ENCODE measurements at regions not wholly inside any gene's neighbourhood (a gene's known extent, or its start where the extent isn't known, plus 50 kb on each side); places are given as distances from the start of the nearest gene placed in this dataset.
"Not testable (repeated sequence)": the region's sequence is repeated elsewhere in the genome, so short reads cannot be mapped to it uniquely, and the experiment has no call there.

GRCh38 chr15:31178705-31179104 is 77.2 kb upstream of the TRPM1 start:
- no peak for DNase-seq (ENCODE audit: low read depth, low spot score)

DNA sequence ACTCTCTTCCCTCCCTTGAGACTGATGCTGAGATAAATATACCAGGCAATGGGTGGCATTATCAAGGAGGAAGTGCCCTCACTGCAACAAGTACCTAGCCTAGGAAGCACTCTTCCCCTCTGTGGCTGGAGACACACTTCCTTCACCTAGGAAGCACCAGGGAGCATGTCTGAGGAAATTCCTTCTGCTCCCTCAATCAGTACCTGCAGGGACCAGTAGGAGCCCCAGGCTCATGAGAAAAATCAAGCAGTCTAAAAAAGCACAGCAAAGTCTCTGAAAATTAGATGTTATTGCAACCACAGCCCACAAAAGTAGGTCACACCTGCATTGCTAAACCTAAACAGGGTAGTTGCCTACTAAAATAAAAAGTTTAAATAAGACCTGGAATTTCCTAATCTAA is 78.2 kb upstream of the TRPM1 start:
- no peak for DNase-seq (ENCODE audit: low read depth, low spot score)

GRCh38 chr15:31193291-31193690 is 91.8 kb upstream of the TRPM1 start:
- DNase-seq (ENCODE audit: low read depth, low spot score): no peak

GRCh38 chr15:31195871-31196270 is 94.3 kb upstream of the TRPM1 start:
- DNase-seq (ENCODE audit: low read depth, low spot score): no peak

GRCh38 chr15:31197497-31198414 is 96.2 kb upstream of the TRPM1 start:
- no peak for DNase-seq (ENCODE audit: low read depth, low spot score)

- no peak for DNase-seq (ENCODE audit: low read depth, low spot score)
Observed at GRCh38 chr15:31200735-31201151, 99.2 kb upstream of the TRPM1 start.

- no peak for DNase-seq (ENCODE audit: low read depth, low spot score)
Observed at GRCh38 chr15:31202953-31203352, 101.4 kb upstream of the TRPM1 start.

DNA sequence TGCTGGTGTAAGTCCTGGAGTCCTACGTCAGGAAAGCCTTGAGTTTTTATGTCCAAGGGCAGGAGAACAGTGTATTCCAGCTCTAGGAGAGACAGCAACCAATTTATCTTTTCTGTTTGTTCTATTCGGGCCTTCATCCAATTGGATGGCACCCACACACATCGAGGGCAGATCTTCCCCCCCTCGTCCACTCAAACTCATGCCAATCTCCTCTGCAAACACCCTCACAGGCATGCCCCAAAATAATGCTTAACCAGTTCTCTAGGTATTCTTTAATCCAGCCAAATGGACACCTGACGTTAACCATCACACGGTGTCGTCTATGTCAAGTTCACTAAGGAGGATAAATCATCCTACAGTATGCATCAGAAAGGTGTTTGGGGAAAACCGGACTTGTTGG is 102.5 kb upstream of the TRPM1 start:
- DNase-seq (ENCODE audit: low read depth, low spot score): no peak

- no peak for DNase-seq (ENCODE audit: low read depth, low spot score)
Observed at GRCh38 chr15:31206386-31207181, 105.1 kb upstream of the TRPM1 start.

DNA sequence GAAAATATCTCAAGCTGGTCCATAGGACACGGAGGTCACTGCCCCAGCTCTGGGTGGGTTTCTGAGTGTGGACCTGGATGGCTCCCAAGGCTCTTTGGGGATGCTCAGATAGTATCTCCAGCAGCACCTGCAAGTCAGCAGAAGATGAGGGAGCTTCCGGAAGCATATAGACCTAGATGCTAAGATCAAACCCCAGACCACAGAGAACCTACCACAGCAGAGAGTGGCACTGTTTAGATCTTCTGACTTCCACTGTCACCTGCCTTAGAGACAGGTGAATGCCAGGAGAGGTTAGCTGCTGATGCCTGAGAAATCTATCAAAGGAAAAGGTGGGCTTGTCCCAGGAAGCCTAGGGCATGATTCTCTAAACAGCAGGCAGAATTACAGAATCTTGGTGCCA is 105.7 kb upstream of the TRPM1 start:
- no peak for DNase-seq (ENCODE audit: low read depth, low spot score)

DNA sequence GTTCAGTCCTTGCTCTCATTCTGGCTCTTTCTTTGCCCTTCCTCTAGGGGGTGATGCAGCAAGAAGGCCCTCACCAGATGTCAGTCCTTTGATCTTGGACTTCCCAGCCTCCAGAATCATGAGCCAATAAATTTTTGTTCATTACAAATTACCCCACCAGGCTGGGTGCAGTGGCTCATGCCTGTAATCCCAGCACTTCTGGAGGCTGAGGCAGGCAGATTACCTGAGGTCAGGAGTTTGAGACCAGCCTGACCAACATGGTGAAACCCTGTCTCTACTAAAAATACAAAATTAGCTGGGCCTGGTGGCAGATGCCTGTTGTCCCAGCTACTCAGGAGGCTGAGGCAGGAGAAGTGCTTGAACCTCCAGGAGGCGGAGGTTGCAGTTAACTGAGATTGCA is 106.3 kb upstream of the TRPM1 start:
- not testable (repeated sequence) for DNase-seq (ENCODE audit: low read depth, low spot score)

DNA sequence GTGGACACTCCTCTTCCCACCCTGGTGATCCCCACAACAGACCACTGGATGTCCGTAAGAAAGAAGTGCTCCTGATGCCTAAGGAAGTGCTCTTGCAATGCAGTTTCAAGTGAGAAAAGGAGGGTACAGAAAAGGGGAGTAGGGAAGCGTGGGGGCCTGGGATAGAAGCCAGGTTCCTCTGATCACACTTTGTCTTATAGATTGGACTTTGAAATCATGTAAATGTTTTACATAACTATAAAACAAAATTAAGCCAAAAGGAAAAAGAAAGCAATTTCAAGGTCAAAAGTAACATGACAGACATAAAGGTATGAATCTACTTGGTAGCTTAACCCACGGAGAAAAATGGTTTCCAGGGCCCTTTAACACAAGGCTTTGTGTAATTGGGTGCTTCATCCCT is 107.3 kb upstream of the TRPM1 start:
- DNase-seq (ENCODE audit: low read depth, low spot score): no peak

- DNase-seq (ENCODE audit: low read depth, low spot score): no peak
Observed at GRCh38 chr15:31211353-31211752, 109.8 kb upstream of the TRPM1 start.

DNA sequence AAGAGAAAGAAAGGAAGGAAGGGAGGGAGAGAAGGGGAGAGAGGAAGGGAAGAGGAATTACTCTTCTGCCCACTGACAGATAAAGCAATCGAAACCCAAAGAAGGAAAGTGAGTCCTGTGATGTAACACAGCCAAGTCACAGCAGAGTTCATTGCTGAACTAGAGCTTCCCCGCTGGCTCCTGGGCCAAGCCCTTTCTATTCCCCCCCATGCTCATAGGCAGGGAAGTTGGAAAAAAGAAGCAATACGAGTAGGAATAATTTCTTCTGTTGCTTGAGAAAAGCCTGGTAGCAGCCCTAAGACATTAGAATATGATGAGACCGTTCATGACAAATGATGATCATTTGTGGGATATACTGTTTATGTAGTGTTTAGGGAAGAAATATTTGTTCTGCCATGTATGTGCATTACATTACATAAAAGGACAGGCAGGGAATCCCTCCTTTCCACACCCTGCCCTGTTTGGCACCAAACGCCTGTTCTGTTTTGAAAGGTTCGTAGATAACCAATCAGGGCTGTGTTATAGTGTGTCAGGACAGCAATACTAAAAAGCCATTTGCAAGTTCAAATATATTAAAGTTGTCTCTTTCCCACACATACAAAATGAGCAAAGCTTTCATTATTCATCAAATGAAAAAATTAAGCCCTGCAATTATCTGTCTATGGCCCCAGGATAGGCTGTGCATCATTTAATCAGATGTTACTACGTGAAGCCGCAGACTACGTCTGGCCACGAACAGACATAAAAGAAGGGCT is 111.0 kb upstream of the TRPM1 start:
- DNase-seq (ENCODE audit: low read depth, low spot score): no peak

DNA sequence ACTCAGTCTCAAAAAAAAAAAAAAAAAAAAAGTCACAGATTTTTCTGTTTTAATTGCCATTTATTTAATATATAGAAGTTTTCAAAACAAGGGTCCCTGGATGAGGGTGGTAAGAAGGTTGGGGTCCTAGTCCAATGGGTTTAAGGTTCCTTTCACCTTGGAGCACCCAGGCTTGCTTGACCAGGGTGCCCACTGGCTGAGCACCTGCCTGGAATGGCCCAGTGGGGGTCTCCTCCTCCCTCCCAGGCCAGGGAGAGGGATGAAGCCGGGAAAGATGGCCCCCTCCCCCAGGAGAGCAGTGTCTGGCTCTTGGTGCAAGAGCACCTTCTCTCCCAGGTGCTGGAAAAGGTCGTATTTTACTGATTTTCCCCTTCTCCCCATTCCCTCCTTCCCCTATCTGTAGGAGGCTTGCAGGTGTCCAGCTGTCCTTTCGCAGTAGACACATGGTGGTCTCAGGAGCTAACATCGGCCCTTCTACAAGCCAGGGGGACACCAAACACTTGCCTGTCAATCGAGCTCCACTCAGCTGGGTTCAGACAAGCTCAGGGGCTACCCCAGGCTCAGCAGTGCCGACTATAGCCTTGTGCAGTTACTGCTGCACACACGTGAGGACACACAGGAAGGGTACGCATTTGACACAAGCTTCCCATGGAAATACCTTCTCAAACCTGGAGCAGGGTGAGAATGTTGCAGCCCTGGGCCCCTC is 112.3 kb upstream of the KLF13 start:
- DNase-seq (ENCODE audit: low read depth, low spot score): no peak

GRCh38 chr15:31214864-31215489 is 111.7 kb upstream of the KLF13 start:
- no peak for DNase-seq (ENCODE audit: low read depth, low spot score)

GRCh38 chr15:31215490-31216214 is 111.0 kb upstream of the KLF13 start:
- DNase-seq (ENCODE audit: low read depth, low spot score): no peak

DNA sequence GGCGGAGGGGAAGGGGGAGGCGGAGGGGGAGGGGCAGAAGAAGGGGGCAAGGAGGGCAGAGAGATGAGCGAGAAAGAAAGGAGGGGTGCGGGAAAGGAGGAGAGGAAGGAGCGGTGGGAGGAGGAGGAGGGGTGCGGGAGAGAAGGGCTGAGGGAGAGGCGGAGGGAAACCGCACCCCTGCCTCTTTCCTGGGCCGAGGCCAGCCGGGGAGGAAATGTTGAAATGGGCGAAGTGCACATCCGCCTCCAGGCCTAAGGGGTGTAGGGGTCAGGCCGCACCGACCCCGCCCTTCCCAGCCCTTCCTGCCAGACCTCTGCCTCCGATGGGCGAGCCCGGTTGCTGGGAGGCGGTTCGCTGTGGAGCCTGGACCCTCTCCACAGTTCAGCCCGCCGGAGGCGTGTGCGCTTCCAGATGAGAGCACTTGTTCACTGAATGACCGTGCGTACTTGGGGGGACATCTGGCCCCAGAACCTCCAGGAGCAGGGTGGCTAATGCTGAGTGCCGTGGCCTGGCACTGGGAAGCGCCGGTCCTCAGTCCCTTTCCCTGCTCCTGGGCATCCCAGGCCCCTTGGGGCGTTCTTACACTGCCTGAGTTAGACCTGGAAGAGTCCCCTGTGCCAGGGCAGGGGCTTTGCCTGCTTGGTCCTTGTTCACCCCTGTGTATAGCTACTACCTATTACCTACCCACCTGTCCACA is 110.3 kb upstream of the KLF13 start:
- no peak for DNase-seq (ENCODE audit: low read depth, low spot score)

DNA sequence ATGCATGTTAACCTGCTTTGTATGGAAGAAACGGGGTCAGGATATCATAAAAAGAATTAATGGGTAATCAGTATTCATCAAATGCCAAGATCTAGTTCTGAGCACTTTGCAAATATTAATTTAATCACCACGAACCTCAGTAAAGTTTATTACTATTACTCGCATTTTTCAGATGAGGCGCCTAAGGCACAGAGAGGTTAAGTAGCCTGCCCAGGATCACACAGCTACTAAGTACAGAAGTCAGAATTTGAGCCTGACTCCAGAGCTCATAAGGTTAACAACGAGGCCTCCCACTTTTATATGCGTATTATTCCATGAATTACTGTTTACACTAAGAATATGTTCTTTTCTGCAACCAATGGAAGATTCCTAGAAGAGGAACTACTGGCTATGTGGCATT is 109.6 kb upstream of the KLF13 start:
- DNase-seq (ENCODE audit: low read depth, low spot score): no peak
